C4-2B (cell line): ENCODE measurements at regions not wholly inside any gene's neighbourhood (a gene's known extent, or its start where the extent isn't known, plus 50 kb on each side); places are given as distances from the start of the nearest gene placed in this dataset.

Experiments used
- CTCF ChIP-seq: fragments of 450-650 bp; conservative IDR thresholded peaks from 2 replicates; pipeline ENCODE4 v1.5.1; 2017; ENCODE audit warnings: mild to moderate bottlenecking
- ZFX ChIP-seq: fragments of 450-650 bp; IDR thresholded peaks from 2 replicates; pipeline ENCODE4 v1.6.1; 2017

- no peak for TF ChIP-seq CTCF
- TF ChIP-seq ZFX, result no peak
These were observed 503.2 kb upstream of the JARID2 start for GRCh38 chr6:14742680-14743079.
